DMS79 (cell line): ENCODE measurements at regions not wholly inside any gene's neighbourhood (a gene's known extent, or its start where the extent isn't known, plus 50 kb on each side); places are given as distances from the start of the nearest gene placed in this dataset.

Experiments
- DNase-seq: peaks from one replicate; lab custom pipeline; 2025; lab: John Stamatoyannopoulos, UW

DNA sequence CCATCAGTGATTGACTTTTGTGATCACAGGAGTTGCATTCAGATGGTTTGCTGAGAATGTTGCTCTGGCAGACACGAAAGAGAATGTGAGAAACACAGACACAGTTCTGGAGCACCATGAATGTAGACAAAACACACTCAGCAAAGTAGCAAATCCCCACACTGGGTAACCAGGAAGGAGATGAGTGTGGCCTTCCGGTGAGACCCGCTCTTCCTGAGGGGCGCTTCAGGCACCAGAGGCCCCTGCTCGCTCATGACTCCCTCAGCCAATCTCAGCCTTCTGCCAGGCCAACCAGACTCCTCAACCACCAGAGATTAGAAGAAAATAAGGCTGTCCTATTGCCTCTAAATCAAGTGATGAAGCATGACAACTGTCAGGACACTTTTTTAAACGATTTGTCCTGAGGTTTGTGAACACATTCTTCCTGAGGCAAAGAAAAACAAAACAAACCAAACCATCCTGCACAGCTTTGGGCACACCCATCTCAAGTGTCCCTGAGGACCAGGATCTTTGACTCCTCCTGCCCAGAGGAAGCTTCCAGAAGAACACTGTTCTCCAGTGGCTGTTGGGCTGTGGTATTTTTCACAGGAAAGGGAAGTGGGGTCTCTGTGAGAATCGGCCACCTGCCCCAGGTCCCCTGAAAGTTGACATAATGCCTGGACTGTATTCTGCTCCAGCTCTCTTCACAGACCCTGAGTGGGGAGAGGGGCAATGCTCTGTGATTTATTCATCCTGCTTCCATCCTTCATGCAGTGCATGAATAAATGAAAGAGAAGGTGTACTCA, 152.8 kb downstream of the BCL11A start:
- DNase-seq: no peak

DNA sequence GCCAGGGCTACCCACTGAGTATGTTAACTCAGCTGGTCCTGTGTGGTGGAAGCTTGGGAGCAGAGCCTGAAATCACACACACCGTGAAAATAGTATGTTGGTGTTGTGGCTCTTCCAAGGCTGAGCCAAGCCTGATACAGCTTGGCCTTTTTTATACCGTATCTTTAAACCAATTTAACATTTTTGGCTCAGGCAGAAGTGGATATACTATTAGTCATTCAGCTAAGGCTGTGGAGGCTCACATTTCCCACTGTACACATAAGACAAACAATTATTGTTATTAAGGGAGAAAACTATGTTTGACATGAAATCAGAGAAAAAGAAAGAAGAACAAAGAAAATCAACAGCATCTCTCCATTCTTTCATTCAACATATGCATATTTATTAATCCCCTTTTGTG, 159.0 kb downstream of the BCL11A start:
- DNase-seq: no peak

DNA sequence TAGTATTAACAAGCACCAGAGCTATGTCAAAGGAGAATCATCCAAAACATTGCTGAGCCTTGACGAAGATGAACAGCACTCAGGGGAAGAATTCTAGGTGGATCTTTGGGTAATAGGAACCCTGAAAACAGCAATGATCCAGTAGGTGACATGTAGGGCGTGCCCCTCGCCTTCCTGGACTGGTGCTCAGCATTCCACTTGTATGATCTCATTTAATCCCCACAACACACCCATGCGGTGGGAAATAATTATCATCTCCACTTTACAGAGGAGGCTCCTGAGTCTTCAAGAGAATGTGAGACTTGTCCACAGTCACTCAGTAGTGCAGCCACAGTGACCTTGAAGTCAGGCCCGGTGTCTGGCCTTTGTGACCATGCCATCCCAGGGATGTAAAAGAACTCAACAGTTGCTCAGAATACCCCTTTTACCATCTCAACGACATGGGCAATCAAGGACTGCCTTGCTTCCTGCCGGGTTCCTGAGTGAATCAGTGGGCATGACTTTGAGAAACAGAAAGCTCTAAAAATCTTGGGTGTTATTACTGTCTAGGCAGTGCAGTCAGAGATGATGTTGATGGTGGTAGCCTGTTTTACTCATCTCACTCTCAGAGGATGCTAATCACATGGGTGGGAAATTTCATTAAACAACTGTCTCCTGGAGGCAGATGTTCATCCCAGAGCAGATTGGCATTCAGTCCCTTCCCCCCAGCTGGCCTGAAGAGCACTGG, 161.6 kb downstream of the BCL11A start:
- no peak for DNase-seq

DNA sequence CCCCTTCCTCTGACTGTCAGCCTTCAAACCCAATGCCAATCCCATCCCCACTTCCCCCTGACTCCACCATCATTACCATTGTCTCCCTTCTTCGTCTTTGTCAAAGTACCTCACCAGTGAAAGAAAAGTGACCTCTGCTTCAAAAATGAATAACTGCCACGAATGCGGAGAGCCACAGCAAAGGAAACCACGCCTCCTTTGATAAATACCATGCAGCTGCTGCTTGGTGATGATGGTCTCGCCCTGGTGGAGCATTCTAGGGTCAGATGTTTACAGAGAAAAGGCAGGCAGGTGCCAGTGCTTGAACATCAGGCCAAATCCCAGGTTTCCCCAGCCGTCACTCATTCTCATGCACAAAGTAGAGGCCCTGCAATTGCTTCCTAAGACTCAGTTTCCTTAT, 162.2 kb downstream of the BCL11A start:
- DNase-seq: no peak

DNA sequence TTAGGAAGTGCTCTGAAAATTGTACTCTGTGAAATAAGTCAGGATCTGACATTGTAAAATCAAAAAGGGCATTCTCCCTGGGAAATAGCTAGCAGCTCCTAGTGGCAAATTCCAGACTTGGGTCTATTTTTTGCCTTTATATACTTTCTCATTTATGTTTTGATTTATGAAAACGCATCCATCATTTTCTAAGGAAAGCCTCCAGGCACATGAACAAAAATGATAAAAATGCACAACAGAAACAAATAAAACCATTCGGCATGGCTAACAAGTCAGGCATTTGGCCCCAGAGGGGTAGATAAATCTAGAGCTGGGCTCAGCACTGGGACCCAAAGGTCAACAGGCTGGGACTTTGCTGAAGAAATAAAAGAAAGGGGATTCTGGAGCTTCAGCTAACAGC, 167.0 kb downstream of the BCL11A start:
- DNase-seq: no peak

DNA sequence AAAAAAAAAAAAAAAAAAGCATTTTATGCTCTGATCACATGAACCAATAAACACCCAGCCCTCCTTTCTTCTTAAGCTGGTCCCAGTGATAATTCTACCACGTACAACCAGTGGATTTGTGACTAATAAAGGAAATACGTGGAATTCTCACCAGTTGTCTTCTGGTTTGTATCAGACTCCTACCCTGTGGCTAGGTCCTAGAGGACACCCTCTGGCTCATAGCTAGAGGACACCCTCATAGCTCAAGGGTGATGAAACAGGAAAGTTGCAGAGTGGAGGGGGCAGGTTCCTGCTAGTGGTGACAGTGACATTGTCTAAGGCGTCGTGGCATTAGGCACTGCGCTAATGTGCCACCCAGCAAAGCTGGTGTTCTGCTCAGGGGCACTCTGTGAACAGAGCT, 167.8 kb downstream of the BCL11A start:
- DNase-seq: no peak

DNA sequence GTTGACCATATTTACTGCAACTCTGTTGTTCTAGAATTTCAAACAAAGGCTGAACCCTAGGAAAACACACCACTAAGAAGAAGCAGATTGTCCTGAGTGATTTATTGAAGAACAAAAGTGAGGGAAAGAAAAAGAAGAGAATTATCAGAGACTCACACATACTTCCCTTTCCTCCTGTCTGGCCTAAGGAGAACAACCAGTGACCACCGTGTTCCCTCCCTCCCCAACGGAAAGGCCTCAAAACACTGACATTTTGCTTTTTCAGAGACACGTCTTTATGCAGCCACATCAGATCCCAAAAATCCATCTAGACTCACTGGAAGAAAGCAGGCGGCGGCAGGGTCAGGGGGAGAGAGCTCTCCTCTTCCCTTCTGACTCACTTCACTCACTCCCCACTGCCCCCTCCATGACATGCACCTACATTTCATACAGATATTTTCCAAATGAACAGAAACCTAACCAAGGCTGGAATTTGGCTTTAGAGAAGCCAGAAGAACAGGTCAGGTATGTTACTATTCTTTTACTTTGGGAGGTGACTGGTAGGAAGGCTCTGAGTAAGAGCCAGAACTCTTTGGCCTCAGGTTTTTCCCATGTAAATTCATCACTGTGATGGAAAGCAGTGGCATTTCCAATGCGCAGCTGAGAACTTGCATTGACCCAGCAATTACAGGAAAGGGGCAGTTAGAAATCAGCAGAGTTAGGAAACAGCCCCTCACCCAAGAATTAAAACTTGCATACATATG, 169.9 kb downstream of the BCL11A start:
- no peak for DNase-seq

DNA sequence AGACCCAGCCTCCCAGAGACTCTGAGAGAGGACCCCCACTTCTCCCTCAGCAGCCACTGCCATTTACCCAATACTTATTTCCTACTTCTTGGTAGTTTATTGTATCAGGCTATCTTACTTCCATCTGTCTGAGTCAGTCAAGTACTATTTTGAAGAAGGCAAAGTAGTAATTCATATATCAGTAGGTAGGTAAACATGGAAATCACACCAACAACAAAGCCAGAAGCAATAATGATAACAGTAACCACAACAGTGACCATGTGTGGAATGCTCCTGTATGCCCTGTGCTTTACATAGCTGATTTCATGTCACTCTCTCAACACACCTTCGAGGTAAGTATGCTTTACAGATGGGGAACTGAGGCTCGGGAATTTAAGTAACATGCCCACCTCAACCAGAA, 173.0 kb downstream of the BCL11A start:
- no peak for DNase-seq

DNA sequence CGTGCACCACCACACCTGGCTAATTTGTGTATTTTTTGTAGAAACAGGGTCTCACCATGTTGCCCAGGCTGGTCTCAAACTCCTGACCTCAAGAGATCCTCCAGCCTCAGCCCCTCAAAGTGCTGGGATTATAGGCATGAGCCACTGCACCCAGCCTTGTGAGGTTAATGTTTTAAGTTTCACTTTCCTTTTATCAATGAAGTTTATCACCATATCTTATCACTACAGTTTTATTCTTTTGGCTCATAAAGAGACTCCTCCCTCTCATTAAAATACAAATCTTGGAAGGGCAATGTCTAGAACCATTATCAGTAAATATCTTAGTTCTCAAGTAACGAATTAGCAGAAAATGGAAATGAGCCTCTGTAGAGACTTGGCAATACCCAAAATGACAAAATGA, 173.8 kb downstream of the BCL11A start:
- no peak for DNase-seq

DNA sequence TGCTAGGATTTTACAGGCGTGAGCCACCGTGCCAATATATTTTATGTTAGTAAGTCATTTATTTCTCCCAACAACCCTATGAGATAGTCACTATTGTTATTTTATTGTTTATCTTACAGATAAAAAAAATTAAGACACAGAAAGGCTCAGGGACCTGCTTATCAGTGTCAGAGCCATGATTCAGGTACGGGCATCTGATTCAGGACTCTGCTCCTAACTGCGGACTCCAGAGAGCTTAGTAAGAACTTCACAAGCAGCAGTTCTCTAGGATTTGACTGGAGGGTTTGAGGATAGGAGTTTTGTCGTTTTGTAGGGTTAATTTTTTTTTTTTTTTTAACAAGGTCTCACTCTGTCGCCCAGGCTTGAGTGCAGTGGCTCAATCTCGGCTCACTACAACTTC, 174.2 kb downstream of the BCL11A start:
- no peak for DNase-seq

DNA sequence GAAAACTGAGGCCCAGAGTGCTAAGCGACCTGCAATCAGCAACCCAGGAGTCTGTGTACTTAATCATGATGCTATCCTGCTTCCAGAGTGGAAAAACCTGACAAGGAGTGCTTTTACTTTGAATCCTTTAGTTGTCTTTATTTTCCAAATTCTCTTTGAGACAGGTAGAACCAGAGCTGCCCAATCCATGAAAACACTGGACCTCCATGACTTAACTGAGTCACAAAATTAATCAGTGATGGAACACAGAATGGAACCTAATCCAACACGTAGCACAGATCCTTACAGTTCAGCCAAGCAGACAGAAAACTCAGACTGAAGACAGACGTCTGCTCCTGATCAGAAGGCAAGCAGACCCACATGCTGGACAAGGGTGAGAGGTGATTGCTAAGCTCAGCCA, 175.6 kb downstream of the BCL11A start:
- DNase-seq: no peak

DNA sequence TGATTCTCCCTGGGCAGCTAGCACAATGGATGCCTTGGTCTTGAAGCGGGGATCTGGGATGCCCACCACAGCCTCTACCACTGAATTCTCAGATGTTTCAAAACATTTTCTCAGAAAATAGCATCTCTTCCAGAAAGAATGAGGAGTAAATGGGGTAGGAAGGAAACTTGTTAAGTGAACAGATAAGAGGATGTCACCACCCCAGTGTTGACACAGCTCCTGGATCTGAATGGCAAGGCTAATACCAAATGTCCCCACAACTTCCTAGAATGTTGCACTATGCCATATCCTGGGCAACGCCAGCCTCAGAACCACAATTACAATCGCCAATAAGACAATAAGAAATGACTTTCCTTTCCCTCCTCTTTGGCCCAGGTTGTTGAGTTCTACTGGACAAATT, 177.2 kb downstream of the BCL11A start:
- DNase-seq: no peak

DNA sequence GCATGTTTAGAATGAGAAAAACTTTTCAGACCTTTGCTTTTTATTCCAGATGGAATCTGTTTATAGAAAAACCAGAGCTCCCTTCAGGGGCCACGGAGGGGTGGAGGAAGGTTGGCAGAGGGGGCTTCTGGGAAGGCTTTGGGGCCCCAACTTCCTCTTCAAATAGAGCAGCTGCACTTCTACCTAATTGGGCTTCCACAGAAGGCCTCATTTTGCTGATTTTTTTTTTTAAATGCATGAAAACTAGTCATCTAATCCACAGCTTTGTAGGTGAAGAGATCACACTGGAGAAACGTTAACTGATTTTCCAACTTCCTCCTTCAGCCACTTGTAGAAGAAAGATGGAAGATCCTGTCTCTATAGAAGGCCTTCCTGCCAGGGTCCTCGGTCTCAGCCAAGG, 181.8 kb downstream of the BCL11A start:
- no peak for DNase-seq

DNA sequence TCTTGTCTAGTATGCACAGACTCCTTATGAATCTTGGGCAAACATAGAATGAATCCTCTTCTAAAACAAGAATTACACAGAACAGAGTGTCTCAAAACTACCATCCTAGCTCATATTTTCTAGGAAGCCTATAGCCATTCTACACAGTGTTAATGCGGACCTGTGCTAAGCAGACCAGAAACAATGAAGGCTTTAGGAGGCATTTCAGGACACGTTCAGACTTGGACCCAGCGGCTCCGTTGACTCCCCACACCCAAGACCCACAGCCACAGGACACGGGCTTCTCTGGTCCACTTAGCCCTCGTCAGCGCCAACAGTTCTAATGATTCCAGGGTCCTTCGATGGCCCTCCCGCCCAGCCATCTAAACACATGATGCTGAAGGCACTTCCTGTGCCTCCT, 182.2 kb downstream of the BCL11A start:
- no peak for DNase-seq

DNA sequence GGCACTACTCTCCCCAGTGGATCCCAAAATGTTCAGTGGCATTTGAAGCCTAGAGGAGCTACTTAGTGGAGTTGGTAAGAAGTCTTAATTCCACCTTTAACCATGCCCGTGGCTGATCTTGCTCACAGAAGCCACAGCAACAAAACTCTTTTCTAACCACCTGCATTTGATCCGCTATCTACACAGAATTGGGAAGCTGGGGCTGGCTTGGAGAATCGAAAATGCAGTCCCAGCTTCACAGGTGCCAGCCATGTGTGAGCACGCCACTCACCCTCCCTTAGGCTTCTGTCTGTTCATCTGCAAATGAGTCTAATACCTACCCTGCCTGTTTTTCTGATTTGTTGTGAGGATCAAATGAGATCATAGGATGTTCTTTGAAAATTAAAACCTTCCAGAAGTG, 182.6 kb downstream of the BCL11A start:
- no peak for DNase-seq

DNA sequence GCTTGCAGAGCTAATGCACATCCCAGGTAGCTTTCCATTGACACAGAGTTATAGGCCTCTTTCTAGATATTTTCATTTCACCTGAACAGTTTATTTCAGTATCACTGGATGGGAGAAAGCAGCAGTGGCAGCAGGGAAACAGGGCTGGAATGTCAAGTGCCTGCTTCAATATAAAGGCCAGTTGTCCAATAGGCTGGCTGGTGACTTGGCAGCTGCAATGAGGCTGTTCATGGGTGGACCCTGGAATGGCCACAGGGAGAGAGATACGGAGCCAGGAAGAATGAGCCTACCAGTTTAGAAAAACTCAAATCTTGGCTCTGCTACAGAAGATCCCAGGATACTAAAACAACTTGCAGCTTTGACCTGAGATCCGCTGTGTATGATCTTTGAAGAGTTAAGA, 185.0 kb downstream of the BCL11A start:
- no peak for DNase-seq

DNA sequence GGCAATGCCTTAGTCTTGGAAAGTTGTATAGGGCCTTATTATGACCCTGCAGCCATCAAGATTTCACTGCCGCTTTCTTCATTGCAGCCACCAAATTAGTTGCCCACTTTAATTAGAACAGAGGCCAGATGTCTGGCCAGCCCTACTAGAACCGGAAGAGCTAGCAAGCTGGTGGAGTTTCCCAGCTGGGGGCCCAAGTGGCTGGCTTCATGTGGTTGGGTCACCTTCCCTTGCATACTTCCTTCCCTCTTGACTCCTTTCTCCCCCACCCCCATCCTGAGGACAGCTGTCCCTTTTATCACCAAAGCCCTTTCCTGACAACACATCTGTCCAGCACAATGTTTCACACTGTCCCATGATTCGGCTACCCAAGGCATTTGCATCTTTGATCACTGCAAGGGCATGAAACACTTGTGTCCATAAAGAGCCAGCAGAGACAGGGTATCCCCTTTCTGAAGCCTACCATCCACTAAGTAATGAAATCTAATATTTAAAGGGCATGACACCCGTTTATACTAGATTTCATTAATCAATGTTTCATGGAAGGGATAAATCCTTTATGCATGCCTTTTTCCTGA, 187.2 kb downstream of the BCL11A start:
- no peak for DNase-seq

DNA sequence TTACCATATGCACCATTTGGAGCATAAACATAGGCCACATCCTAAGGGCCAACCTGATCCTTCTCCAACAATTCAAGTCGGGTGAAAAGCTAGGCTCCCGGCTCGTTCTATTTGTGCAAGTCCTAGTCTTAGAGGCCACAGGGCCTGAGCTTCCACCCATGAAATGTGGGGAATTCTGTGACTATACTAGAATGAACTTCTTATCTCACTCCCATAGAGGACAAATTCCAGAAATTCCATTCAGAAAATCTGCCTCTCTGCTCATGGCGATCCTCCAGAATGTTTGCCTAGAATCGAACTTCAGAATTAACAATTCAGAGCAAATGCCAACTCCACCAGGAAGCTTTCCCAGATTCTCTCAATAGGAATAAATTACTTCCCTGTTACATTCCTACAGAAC, 187.9 kb downstream of the BCL11A start:
- DNase-seq: no peak

DNA sequence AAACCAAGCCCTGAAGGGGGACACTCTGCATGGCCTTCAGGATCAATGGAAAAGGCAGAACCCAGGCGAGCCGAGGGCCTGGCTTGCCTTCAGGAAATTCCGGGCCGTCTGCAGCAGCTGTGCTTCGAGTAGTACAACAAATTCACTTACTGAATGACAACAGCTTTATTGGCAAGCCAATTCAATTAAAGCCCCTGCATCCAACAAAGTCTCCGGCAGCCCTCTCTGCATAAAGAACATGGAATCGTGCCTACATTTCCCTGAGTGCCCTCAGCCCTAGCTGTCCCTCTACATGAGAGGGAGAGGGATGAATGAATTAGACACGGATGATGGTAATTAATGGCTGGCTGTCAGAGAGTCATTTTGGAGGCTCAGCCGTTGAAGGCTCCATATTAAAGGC, 189.0 kb downstream of the BCL11A start:
- peak; percentile 42 for DNase-seq

DNA sequence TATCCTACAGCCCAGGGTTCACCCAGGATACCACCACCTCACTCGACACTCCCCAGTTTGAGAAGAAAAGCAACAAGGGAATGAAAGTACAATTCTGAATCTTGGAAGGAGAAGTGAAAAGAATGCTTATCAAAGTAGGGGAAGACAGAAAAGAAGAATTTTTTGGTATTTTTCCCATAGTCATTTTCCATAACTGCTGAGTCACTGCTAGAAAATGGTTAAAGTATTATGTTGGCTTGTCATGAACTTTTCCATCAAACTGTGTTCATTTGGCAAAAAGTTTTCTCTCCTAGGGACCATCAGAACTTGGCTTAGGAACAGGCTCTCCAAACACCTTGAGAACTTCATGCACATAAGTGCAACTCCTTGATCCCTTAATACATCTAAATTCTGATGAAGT, 192.0 kb downstream of the BCL11A start:
- no peak for DNase-seq

DNA sequence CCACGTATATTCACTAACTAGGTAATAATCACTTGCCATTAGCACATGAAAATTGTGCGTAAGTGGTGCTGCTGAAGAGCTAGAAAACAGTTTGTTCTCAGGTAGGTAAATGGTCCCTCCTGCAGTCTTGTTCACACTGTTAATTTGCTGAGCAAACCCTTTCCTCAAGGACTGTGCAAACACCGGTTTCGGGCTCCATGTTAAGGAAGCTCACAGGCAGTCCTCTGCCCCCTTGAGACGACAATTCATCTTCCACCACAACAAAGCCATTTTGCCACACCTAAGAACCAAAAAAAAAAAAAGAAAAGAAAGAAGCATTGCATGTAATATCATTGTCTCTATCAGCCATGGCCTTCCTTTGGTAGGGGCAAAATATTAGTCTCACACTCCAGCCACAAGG, 193.9 kb downstream of the BCL11A start:
- DNase-seq: no peak

DNA sequence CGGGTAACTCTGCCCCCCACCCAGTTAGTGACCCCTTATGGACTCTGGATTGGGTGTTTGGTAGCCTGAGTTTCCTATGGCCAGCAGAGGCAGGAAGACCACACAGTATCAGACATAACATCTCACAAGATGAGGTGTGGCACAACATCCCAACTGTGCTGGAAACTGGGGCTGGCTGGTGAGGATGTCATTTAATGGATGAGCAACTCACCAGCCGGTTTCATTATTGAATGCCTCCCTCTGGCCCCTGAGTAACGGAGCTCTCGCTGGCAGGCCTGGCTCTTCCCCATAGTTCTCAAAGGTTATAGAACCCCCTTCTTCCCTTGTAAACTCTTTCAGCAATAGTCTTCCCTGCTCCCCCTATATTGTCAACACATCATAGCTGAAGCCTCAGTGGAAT, 195.0 kb downstream of the BCL11A start:
- no peak for DNase-seq

DNA sequence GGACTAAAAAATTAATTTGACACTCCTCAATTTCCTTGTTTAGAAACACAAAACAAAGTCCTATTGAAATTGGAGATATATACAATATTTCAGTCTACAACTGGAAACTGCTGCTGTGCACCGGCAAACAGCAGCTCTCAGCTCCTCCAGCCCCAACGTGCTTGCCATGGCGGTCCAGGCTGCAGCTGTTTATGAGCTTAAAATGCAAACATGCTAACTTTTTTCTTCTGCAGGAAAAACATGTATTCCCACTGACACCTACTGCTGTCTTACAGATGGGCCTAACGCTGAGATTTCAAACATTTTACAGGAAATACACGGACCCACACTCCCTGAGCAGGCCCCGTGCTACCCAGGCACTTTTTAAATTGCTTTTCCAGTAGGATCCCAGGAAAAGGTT, 195.5 kb downstream of the BCL11A start:
- no peak for DNase-seq
